ENCODE measurements at regions not wholly inside any gene's neighbourhood (a gene's known extent, or its start where the extent isn't known, plus 50 kb on each side); places are given as distances from the start of the nearest gene placed in this dataset.

DNA sequence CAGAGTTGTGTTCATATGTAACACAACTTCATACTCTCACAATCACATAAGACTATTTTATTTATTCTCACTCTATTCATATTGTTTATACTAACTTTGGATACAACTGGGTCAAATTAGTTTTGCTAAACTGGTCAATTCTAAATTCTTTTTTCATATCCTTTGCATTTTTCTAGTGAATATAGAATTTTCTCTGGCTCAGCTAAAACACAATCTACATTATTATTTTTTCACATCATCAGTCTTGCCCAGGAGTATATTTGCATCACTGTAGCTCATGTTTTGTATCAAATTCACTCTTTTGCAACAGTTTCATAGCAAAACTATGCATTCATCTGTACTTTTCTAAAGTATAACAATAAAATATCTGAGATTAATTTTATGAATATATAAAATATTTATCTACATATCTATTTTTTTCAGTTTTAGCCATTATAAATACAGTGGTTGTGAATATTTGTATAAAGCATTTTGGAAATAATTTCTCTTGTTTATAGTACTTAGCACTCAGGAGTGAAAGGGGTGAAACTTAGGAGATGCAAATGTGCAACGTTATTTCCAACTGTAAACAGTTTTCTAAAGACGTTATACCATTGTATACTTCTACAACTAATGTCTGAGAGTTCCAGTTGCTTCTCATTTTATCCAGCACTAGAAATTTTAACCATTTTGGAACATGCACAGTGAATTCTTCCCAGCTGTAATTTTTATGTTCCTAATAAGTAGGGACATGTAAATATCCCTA lies 854.6 kb downstream of the CBLN2 start:
- TF ChIP-seq, protein P1, sequence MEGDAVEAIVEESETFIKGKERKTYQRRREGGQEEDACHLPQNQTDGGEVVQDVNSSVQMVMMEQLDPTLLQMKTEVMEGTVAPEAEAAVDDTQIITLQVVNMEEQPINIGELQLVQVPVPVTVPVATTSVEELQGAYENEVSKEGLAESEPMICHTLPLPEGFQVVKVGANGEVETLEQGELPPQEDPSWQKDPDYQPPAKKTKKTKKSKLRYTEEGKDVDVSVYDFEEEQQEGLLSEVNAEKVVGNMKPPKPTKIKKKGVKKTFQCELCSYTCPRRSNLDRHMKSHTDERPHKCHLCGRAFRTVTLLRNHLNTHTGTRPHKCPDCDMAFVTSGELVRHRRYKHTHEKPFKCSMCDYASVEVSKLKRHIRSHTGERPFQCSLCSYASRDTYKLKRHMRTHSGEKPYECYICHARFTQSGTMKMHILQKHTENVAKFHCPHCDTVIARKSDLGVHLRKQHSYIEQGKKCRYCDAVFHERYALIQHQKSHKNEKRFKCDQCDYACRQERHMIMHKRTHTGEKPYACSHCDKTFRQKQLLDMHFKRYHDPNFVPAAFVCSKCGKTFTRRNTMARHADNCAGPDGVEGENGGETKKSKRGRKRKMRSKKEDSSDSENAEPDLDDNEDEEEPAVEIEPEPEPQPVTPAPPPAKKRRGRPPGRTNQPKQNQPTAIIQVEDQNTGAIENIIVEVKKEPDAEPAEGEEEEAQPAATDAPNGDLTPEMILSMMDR (IDR thresholded peaks at IDR 0.05): no peak
- no peak for TF ChIP-seq POLR2A (IDR thresholded peaks at IDR 0.05)
